ENCODE measurements at regions not wholly inside any gene's neighbourhood (a gene's known extent, or its start where the extent isn't known, plus 50 kb on each side); places are given as distances from the start of the nearest gene placed in this dataset.

GRCh38 chr10:130440971-130441370 lies 304.8 kb downstream of the GLRX3 start:
- no peak for TF ChIP-seq CTCF (IDR thresholded peaks at IDR 0.05; ENCODE audit: low read depth, low read length)
- no peak for TF ChIP-seq EZH2phosphoT487 (IDR thresholded peaks at IDR 0.05; ENCODE audit: low read depth)

All from OCI-LY3 (cell line).